Upper lobe of right lung (tissue), 1 donor: ENCODE measurements at regions not wholly inside any gene's neighbourhood (a gene's known extent, or its start where the extent isn't known, plus 50 kb on each side); places are given as distances from the start of the nearest gene placed in this dataset.

Experiments
- ATAC-seq: fragments of 200-7000 bp; cut with Tn5 transposase; one replicate; pipeline ENCODE4 v1.9.1; 2020; ENCODE audit warnings: mild to moderate bottlenecking, moderate library complexity
- DNase-seq: peaks from one replicate; pipeline ENCODE4 v3.0.0-alpha.2; 2020
- H3K27ac ChIP-seq: fragments of 200-600 bp; one replicate; pipeline ENCODE4 v1.8.0; 2022
- H3K27me3 ChIP-seq: fragments of 200-600 bp; one replicate; pipeline ENCODE4 v1.8.0; 2022; ENCODE audit warnings: mild to moderate bottlenecking
- H3K36me3 ChIP-seq: fragments of 200-600 bp; one replicate; pipeline ENCODE4 v1.8.0; 2022
- H3K4me1 ChIP-seq: fragments of 200-600 bp; one replicate; pipeline ENCODE4 v1.8.0; 2022
- H3K4me3 ChIP-seq: fragments of 200-600 bp; one replicate; pipeline ENCODE4 v1.8.0; 2022; ENCODE audit warnings: mild to moderate bottlenecking
- H3K9me3 ChIP-seq: fragments of 200-600 bp; one replicate; pipeline ENCODE4 v1.8.0; 2022
- CTCF ChIP-seq: fragments of 200-600 bp; IDR thresholded peaks from one replicate; pipeline ENCODE4 v1.8.0; 2022; ENCODE audit warnings: antibody characterized with exemption
- intact Hi-C: fragments of 100-400 bp; cut with DNase I; formaldehyde crosslinking; loops from one replicate; pipeline ENCODE4 v1.11.0; 2022
- donor health status: DM: no; HTN: yes; CAD: no; lungs with severe emphysema.

DNA sequence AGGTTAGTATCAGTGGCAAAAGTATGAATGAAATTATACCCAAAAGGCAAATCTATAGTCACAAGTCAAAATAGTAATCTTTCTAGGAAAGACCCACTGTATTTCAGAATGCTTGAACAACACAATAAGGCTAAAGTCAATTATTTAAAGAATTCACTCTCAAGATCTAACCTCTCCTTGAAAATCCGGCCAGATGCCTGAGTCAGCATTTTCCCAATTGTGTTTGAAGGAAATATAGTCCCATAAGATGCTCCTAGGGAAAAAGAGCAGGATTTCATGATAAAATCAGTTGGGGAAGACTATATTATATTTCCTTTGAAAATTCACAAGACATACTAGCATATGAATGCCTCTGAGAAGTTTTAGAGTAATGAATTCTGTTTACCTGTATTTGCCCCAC lies 1075.0 kb downstream of the GRM8 start:
- H3K36me3 ChIP-seq = no peaks in the 10 kb centered on the region
- H3K4me1 ChIP-seq = no peaks in the 10 kb centered on the region
- no peak for ATAC-seq
- H3K4me3 ChIP-seq = no peak overlapping the region
- no peak for TF ChIP-seq CTCF
- H3K27me3 ChIP-seq = no peaks in the 10 kb centered on the region
- no peaks in the 10 kb centered on the region for H3K9me3 ChIP-seq
- no peak for DNase-seq
- intact Hi-C loops = no loop called here
- no peak overlapping the region for H3K27ac ChIP-seq

GRCh38 chr7:126166645-126167044 lies 1086.1 kb downstream of the GRM8 start:
- no peak for DNase-seq
- Histone ChIP-seq H3K9me3 (no peaks in the 10 kb centered on the region), H3K4me1 (no peaks in the 10 kb centered on the region), H3K36me3 (no peaks in the 10 kb centered on the region), H3K27me3 (no peaks in the 10 kb centered on the region), H3K27ac (no peak overlapping the region), H3K4me3 (no peak overlapping the region)
- TF ChIP-seq CTCF = no peak
- no peak for ATAC-seq
- intact Hi-C loops = no loop called here

- Histone ChIP-seq H3K36me3 (no peaks in the 10 kb centered on the region), H3K4me1 (no peaks in the 10 kb centered on the region), H3K27me3 (no peaks in the 10 kb centered on the region), H3K9me3 (no peaks in the 10 kb centered on the region), H3K4me3 (no peak overlapping the region), H3K27ac (no peak overlapping the region)
- no peak for TF ChIP-seq CTCF
- ATAC-seq (no peak), DNase-seq (no peak)
- intact Hi-C loops = no loop called here
These were observed 1089.1 kb downstream of the GRM8 start for GRCh38 chr7:126163647-126164046.

DNA sequence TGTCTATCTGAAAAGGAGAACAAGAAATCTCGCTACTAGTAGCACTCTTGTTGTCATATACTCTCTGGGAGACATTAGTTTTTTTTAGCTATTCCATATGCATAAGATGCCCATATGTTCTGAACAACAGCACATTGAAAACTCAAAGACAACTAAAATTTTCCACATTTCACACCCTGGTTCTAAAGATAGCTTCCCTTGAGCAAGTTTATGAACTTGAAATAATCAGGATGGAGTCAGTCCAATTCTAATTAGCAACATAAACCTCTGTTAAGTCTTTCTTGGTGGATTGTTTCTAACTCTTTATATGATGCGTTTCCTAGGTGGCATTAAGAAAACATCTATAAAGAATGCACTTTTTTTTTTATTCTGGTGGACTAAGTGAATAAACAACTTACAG lies 1095.3 kb downstream of the GRM8 start:
- H3K4me1 ChIP-seq = no peaks in the 10 kb centered on the region
- intact Hi-C loops = no loop called here
- no peak overlapping the region for H3K27ac ChIP-seq
- H3K9me3 ChIP-seq = no peaks in the 10 kb centered on the region
- DNase-seq (no peak), ATAC-seq (no peak)
- H3K4me3 ChIP-seq = no peak overlapping the region
- TF ChIP-seq CTCF = no peak
- H3K27me3 ChIP-seq = no peaks in the 10 kb centered on the region
- H3K36me3 ChIP-seq = no peaks in the 10 kb centered on the region

GRCh38 chr7:126150278-126150958 lies 1102.3 kb downstream of the GRM8 start:
- H3K4me3 ChIP-seq = no peak overlapping the region
- DNase-seq (no peak), ATAC-seq (no peak)
- H3K4me1 ChIP-seq = no peaks in the 10 kb centered on the region
- no peak overlapping the region for H3K27ac ChIP-seq
- H3K27me3 ChIP-seq = no peaks in the 10 kb centered on the region
- TF ChIP-seq CTCF = no peak
- no peaks in the 10 kb centered on the region for H3K36me3 ChIP-seq
- no peaks in the 10 kb centered on the region for H3K9me3 ChIP-seq
- intact Hi-C loops = no loop called here
